Liver (tissue), 3 donors: ENCODE measurements at regions not wholly inside any gene's neighbourhood (a gene's known extent, or its start where the extent isn't known, plus 50 kb on each side); places are given as distances from the start of the nearest gene placed in this dataset.

Experiments used
- CTCF ChIP-seq: fragments of 150-350 bp; IDR thresholded peaks from 2 replicates; pipeline ENCODE4 v1.5.1; 2017; ENCODE audit warnings: improper control_type of control experiment, low read depth, low read length; ENCODE audit not compliant: missing input control
- FOXA1 ChIP-seq: IDR thresholded peaks from 2 replicates; pipeline ENCODE4 v1.6.1; 2016; ENCODE audit warnings: antibody characterized with exemption
- FOXA2 ChIP-seq: IDR thresholded peaks from 2 replicates; pipeline ENCODE4 v1.6.1; 2016; ENCODE audit warnings: antibody characterized with exemption
- GABPA ChIP-seq, 2 donors: IDR thresholded peaks in 1 of 2; conservative IDR thresholded peaks in 1 of 2; 2 replicates each; pipeline ENCODE4 v1.6.1; 2016; ENCODE audit warnings: antibody characterized with exemption in 2 of 2, mild to moderate bottlenecking in 1 of 2, moderate library complexity in 1 of 2
- MAX ChIP-seq: IDR thresholded peaks from 2 replicates; pipeline ENCODE4 v1.6.1; 2016; ENCODE audit warnings: antibody characterized with exemption
- RAD21 ChIP-seq, 2 donors: IDR thresholded peaks; 2 replicates each; pipeline ENCODE4 v1.6.1; 2016; ENCODE audit warnings: antibody characterized with exemption in 2 of 2, mild to moderate bottlenecking in 2 of 2
- REST ChIP-seq: IDR thresholded peaks from 2 replicates; pipeline ENCODE4 v1.6.1; 2016; ENCODE audit warnings: antibody characterized with exemption, mild to moderate bottlenecking
- SP1 ChIP-seq: IDR thresholded peaks from 2 replicates; pipeline ENCODE4 v1.6.1; 2018; ENCODE audit warnings: antibody characterized with exemption, mild to moderate bottlenecking
- TAF1 ChIP-seq: conservative IDR thresholded peaks from 2 replicates; pipeline ENCODE4 v1.6.1; 2016; ENCODE audit warnings: antibody characterized with exemption, mild to moderate bottlenecking
- donor health status: healthy.
- donor health status: healthy.

GRCh38 chr6:19369785-19370184, 467.4 kb upstream of the ID4 start:
- TF ChIP-seq GABPA (IDR thresholded peaks at IDR 0.05 in 1 of 2, conservative IDR thresholded peaks at IDR 0.05 in 1 of 2) = no peak
- TF ChIP-seq CTCF = no peak
- no peak for TF ChIP-seq RAD21 (IDR thresholded peaks at IDR 0.05)
- no peak for TF ChIP-seq FOXA2
- no peak for TF ChIP-seq TAF1
- no peak for TF ChIP-seq FOXA1
- TF ChIP-seq SP1 = no peak
- TF ChIP-seq REST = no peak
- TF ChIP-seq MAX = no peak
